GM13976 (cell line): ENCODE measurements at regions not wholly inside any gene's neighbourhood (a gene's known extent, or its start where the extent isn't known, plus 50 kb on each side); places are given as distances from the start of the nearest gene placed in this dataset.

Experiments
- DNase-seq: peaks from one replicate; pipeline ENCODE4 v3.0.0; 2012; ENCODE audit warnings: low spot score
- CTCF ChIP-seq: IDR thresholded peaks from 2 replicates; pipeline ENCODE4 v1.5.1; 2012; ENCODE audit warnings: borderline replicate concordance, mild to moderate bottlenecking; ENCODE audit not compliant: insufficient read depth; ENCODE audit errors: extremely low read depth, missing control alignments, control extremely low read depth
- in situ Hi-C: fragments of 300-500 bp; cut with MboI; formaldehyde crosslinking; loops from one replicate; pipeline ENCODE4 v1.12.0; 2022; ENCODE audit warnings: low sequenced_read_pairs, mixed read lengths, inconsistent platforms; ENCODE audit not compliant: unreplicated experiment

- TF ChIP-seq CTCF = no peak
- in situ Hi-C loops = no loop called here
- no peak for DNase-seq
These were observed 196.0 kb downstream of the DIPK2A start for GRCh38 chr3:144167634-144168033.

GRCh38 chr3:144173491-144173890, 201.9 kb downstream of the DIPK2A start:
- no peak for DNase-seq
- no peak for TF ChIP-seq CTCF
- in situ Hi-C loops = no loop called here

GRCh38 chr3:144175644-144176425, 204.2 kb downstream of the DIPK2A start:
- DNase-seq = no peak
- no peak for TF ChIP-seq CTCF
- in situ Hi-C loops = no loop called here

- in situ Hi-C loops = no loop called here
These were observed 206.0 kb downstream of the DIPK2A start for GRCh38 chr3:144177649-144178048.

GRCh38 chr3:144178607-144179006, 207.0 kb downstream of the DIPK2A start:
- TF ChIP-seq CTCF = no peak
- in situ Hi-C loops = no loop called here
- no peak for DNase-seq

More at GRCh38 chr3:144177649-144178048, 206.0 kb downstream of the DIPK2A start:
- DNase-seq = no peak
- no peak for TF ChIP-seq CTCF

- in situ Hi-C loops = no loop called here
- DNase-seq = no peak
These were observed 209.4 kb downstream of the DIPK2A start for GRCh38 chr3:144181062-144181461.

More at GRCh38 chr3:144181062-144181461, 209.4 kb downstream of the DIPK2A start:
- no peak for TF ChIP-seq CTCF
